PC-3 (cell line): ENCODE measurements at regions not wholly inside any gene's neighbourhood (a gene's known extent, or its start where the extent isn't known, plus 50 kb on each side); places are given as distances from the start of the nearest gene placed in this dataset.

Experiments
- ATAC-seq: fragments of 200-7000 bp; cut with Tn5 transposase; 2 replicates; pipeline ENCODE4 v1.9.1; 2020; ENCODE audit warnings: mild to moderate bottlenecking, moderate library complexity
- BruUV-seq: library from RNA; stranded (reverse); fragments of 400-500 nt; replicated peaks from 2 replicates; lab custom pipeline; 2021; lab: Mats Ljungman, UMichigan
- CTCF ChIA-PET: fragments of 300-600 bp; sonication (Branson Sonifier 250); formaldehyde crosslinking; loops from one replicate; lab custom pipeline; 2022; ENCODE audit warnings: antibody characterized with exemption; lab: Charles Lee
- POLR2A ChIA-PET: fragments of 300-600 bp; sonication (Branson Sonifier 250); formaldehyde crosslinking; loops from one replicate; lab custom pipeline; 2022; ENCODE audit warnings: antibody characterized with exemption; ENCODE audit not compliant: unreplicated experiment; lab: Charles Lee
- DNase-seq: peaks from one replicate; pipeline ENCODE4 v3.0.0-alpha.2; 2015
- H2AFZ ChIP-seq: fragments of 300-600 bp; sonication (generic); 2 replicates; pipeline ENCODE4 v1.6.0; 2016; ENCODE audit warnings: antibody characterized with exemption, low read length
- H3F3A ChIP-seq: fragments of 300-600 bp; sonication (generic); one replicate; pipeline ENCODE4 v1.6.0; 2017; ENCODE audit warnings: antibody characterized with exemption, low read length, control low read depth, mild to moderate bottlenecking; ENCODE audit not compliant: unreplicated experiment
- H3K27ac ChIP-seq: fragments of 300-600 bp; sonication (generic); 2 replicates; pipeline ENCODE4 v1.5.1; 2016; ENCODE audit warnings: mild to moderate bottlenecking, low read length
- H3K27me3 ChIP-seq: fragments of 300-600 bp; sonication (generic); 2 replicates; pipeline ENCODE4 v1.6.1; 2016; ENCODE audit warnings: low read length, mixed read lengths
- H3K36me3 ChIP-seq: fragments of 300-600 bp; sonication (generic); 2 replicates; pipeline ENCODE4 v1.6.1; 2016; ENCODE audit warnings: low read depth, mixed run types, low read length, mixed read lengths
- H3K4me1 ChIP-seq: fragments of 300-600 bp; sonication (generic); 2 replicates; pipeline ENCODE4 v1.5.1; 2016; ENCODE audit warnings: low read length; ENCODE audit not compliant: insufficient read depth
- H3K4me2 ChIP-seq: fragments of 300-600 bp; sonication (generic); 2 replicates; pipeline ENCODE4 v1.6.0; 2016; ENCODE audit warnings: low read length
- H3K4me3 ChIP-seq: fragments of 300-600 bp; sonication (generic); 2 replicates; pipeline ENCODE4 v1.5.1; 2016; ENCODE audit warnings: mild to moderate bottlenecking, low read length, mixed read lengths
- H3K79me2 ChIP-seq: fragments of 300-600 bp; sonication (generic); 2 replicates; pipeline ENCODE4 v1.6.1; 2017; ENCODE audit warnings: low read length, mixed read lengths
- H3K9ac ChIP-seq: fragments of 300-600 bp; sonication (generic); 2 replicates; pipeline ENCODE4 v1.6.0; 2016; ENCODE audit warnings: mild to moderate bottlenecking, low read length
- H3K9me2 ChIP-seq: fragments of 300-600 bp; sonication (generic); replicated peaks from 2 replicates; pipeline ENCODE4 v1.6.1; 2016; ENCODE audit warnings: mixed run types, low read length, mixed read lengths
- H3K9me3 ChIP-seq: fragments of 300-600 bp; sonication (generic); 2 replicates; pipeline ENCODE4 v1.6.1; 2016; ENCODE audit warnings: low read length, mixed read lengths
- H4K20me1 ChIP-seq: fragments of 300-600 bp; sonication (generic); 2 replicates; pipeline ENCODE4 v1.6.1; 2016; ENCODE audit warnings: low read length, mixed read lengths
- CTCF ChIP-seq: fragments of 300-600 bp; sonication (generic); conservative IDR thresholded peaks from 2 replicates; pipeline ENCODE4 v1.5.1; 2017; ENCODE audit warnings: antibody characterized with exemption, low read depth, mild to moderate bottlenecking, low read length
- EZH2 ChIP-seq: fragments of 300-600 bp; sonication (generic); IDR thresholded peaks from one replicate; pipeline ENCODE4 v1.6.1; 2017; ENCODE audit warnings: antibody characterized with exemption, mild to moderate bottlenecking, low read length; ENCODE audit not compliant: unreplicated experiment
- EZH2phosphoT487 ChIP-seq: fragments of 300-600 bp; sonication (generic); IDR thresholded peaks from 2 replicates; pipeline ENCODE4 v1.6.1; 2018; ENCODE audit warnings: mild to moderate bottlenecking, antibody characterized with exemption, low read length, borderline replicate concordance
- intact Hi-C: fragments of 100-400 bp; cut with micrococcal nuclease; formaldehyde crosslinking; loops from 2 replicates; pipeline ENCODE4 v1.9.0; 2023

GRCh38 chr12:97323154-97323553 lies 139.4 kb upstream of the RMST start:
- no peaks in the 10 kb centered on the region for H3K9me2 ChIP-seq
- no peaks in the 10 kb centered on the region for H3K79me2 ChIP-seq
- H3K27me3 ChIP-seq, result peaks cover 69% of the 10 kb centered on the region
- no peak overlapping the region for H3K4me3 ChIP-seq
- H3K9ac ChIP-seq, result no peak overlapping the region
- H3K36me3 ChIP-seq, result no peaks in the 10 kb centered on the region
- H3K27ac ChIP-seq, result no peak overlapping the region
- H3K4me1 ChIP-seq, result no peaks in the 10 kb centered on the region
- H3K9me3 ChIP-seq, result no peaks in the 10 kb centered on the region
- DNase-seq (no peak), ATAC-seq (no peak)
- no peaks in the 10 kb centered on the region for H4K20me1 ChIP-seq
- BruUV-seq, result no TSS peak
- no peak overlapping the region for H3K4me2 ChIP-seq
- no peaks in the 10 kb centered on the region for H3F3A ChIP-seq
- H2AFZ ChIP-seq, result no peak overlapping the region
- TF ChIP-seq CTCF, result no peak
- TF ChIP-seq EZH2phosphoT487, result no peak
- no peak for TF ChIP-seq EZH2
- POLR2A ChIA-PET, result no interaction called here
- intact Hi-C loops, result no loop called here
- CTCF ChIA-PET, result no interaction called here

- DNase-seq (no peak), ATAC-seq (no peak)
- Histone ChIP-seq H3K79me2 (no peaks in the 10 kb centered on the region), H3K9me2 (no peaks in the 10 kb centered on the region), H3K36me3 (no peaks in the 10 kb centered on the region), H4K20me1 (no peaks in the 10 kb centered on the region), H3K4me3 (no peak overlapping the region), H3K9ac (no peak overlapping the region), H3F3A (no peaks in the 10 kb centered on the region), H3K4me2 (no peak overlapping the region), H3K4me1 (no peaks in the 10 kb centered on the region), H3K27me3 (peaks cover 81% of the 10 kb centered on the region), H3K9me3 (no peaks in the 10 kb centered on the region), H2AFZ (no peak overlapping the region), H3K27ac (no peak overlapping the region)
- intact Hi-C loops, result no loop called here
- BruUV-seq, result no TSS peak
- CTCF ChIA-PET, result no interaction called here
- POLR2A ChIA-PET, result no interaction called here
- no peak for TF ChIP-seq EZH2phosphoT487
- TF ChIP-seq CTCF, result no peak
- TF ChIP-seq EZH2, result no peak
These were observed 138.1 kb upstream of the RMST start for GRCh38 chr12:97324471-97324870.

GRCh38 chr12:97335115-97335514 lies 127.5 kb upstream of the RMST start:
- intact Hi-C loops, result no loop called here
- DNase-seq (no peak), ATAC-seq (no peak)
- no peak overlapping the region for H3K4me3 ChIP-seq
- no peaks in the 10 kb centered on the region for H3K36me3 ChIP-seq
- ChIA-PET POLR2A (no interaction called here), CTCF (no interaction called here)
- no peak overlapping the region for H3K4me2 ChIP-seq
- H3K9me3 ChIP-seq, result no peaks in the 10 kb centered on the region
- no peaks in the 10 kb centered on the region for H4K20me1 ChIP-seq
- H3K9ac ChIP-seq, result no peak overlapping the region
- H3K9me2 ChIP-seq, result no peaks in the 10 kb centered on the region
- TF ChIP-seq EZH2phosphoT487 (no peak), EZH2 (no peak), CTCF (no peak)
- H3K79me2 ChIP-seq, result no peaks in the 10 kb centered on the region
- BruUV-seq, result no TSS peak
- no peak overlapping the region for H2AFZ ChIP-seq
- H3K27me3 ChIP-seq, result peaks cover 51% of the 10 kb centered on the region
- no peaks in the 10 kb centered on the region for H3K4me1 ChIP-seq
- H3K27ac ChIP-seq, result no peak overlapping the region
- H3F3A ChIP-seq, result no peaks in the 10 kb centered on the region
